Natural killer cell (primary cell): ENCODE measurements at regions not wholly inside any gene's neighbourhood (a gene's known extent, or its start where the extent isn't known, plus 50 kb on each side); places are given as distances from the start of the nearest gene placed in this dataset.

Experiments used
- ATAC-seq, 3 donors: fragments of 150-1000 bp in 2 of 3; fragments of 200-7000 bp in 1 of 3; cut with Tn5 transposase; 1 replicate in 1 of 3; 2 replicates in 2 of 3; pipeline ENCODE4 v1.10.0; 2021; ENCODE audit warnings: mild to moderate bottlenecking in 2 of 3, moderate library complexity in 2 of 3
- DNase-seq, 2 donors: peaks; one replicate each; pipeline versions ENCODE4 v3.0.0 to v3.0.0-alpha.2; 2013 to 2021; ENCODE audit warnings: mixed read lengths in 1 of 2
- H3K27ac ChIP-seq: one replicate; pipeline ENCODE4 v1.5.1; 2013; ENCODE audit warnings: mild to moderate bottlenecking, low read length
- H3K27me3 ChIP-seq: one replicate; pipeline ENCODE4 v1.6.1; 2013; ENCODE audit warnings: low read length; ENCODE audit not compliant: control insufficient read depth, insufficient read depth
- H3K36me3 ChIP-seq: one replicate; pipeline ENCODE4 v1.6.1; 2013; ENCODE audit warnings: low read length; ENCODE audit not compliant: control insufficient read depth, insufficient read depth
- H3K4me1 ChIP-seq: one replicate; pipeline ENCODE4 v1.6.1; 2013; ENCODE audit warnings: low read length; ENCODE audit not compliant: control insufficient read depth, insufficient read depth
- H3K4me3 ChIP-seq: one replicate; pipeline ENCODE4 v1.5.1; 2013; ENCODE audit warnings: low read length
- H3K9me3 ChIP-seq: one replicate; pipeline ENCODE4 v1.6.1; 2013; ENCODE audit warnings: low read length; ENCODE audit not compliant: control insufficient read depth, insufficient read depth
- H3K27ac Mint-ChIP-seq, 2 donors: one replicate each; pipeline ENCODE4 v1.8.0; 2022; ENCODE audit warnings: mild to moderate bottlenecking in 2 of 2, mixed read lengths in 2 of 2, moderate library complexity in 1 of 2
- H3K27me3 Mint-ChIP-seq, 2 donors: one replicate each; pipeline ENCODE4 v1.8.0; 2022; ENCODE audit warnings: low read depth in 2 of 2, mixed read lengths in 2 of 2
- H3K36me3 Mint-ChIP-seq: one replicate; pipeline ENCODE4 v1.8.0; 2022; ENCODE audit warnings: mixed read lengths
- H3K4me1 Mint-ChIP-seq, 2 donors: one replicate each; pipeline ENCODE4 v1.8.0; 2022; ENCODE audit warnings: mixed read lengths in 2 of 2
- H3K4me3 Mint-ChIP-seq: one replicate; pipeline ENCODE4 v1.8.0; 2022; ENCODE audit warnings: mild to moderate bottlenecking, moderate library complexity, mixed read lengths
- H3K9me3 Mint-ChIP-seq, 2 donors: one replicate each; pipeline ENCODE4 v1.8.0; 2022; ENCODE audit warnings: mixed read lengths in 2 of 2
- CTCF ChIP-seq: fragments of 200-600 bp; IDR thresholded peaks from one replicate; pipeline ENCODE4 v1.8.0; 2022; ENCODE audit warnings: antibody characterized with exemption
- WGBS: methylation state at CpG from one replicate; pipeline ENCODE4 v1.1.7; 2013; ENCODE audit warnings: missing lambda C conversion rate; ENCODE audit not compliant: insufficient coverage; 5-methylcytosine and 5-hydroxymethylcytosine counted together
- intact Hi-C: fragments of 100-400 bp; cut with micrococcal nuclease; formaldehyde crosslinking; loops from one replicate; pipeline ENCODE4 v1.14.2; 2022

DNA sequence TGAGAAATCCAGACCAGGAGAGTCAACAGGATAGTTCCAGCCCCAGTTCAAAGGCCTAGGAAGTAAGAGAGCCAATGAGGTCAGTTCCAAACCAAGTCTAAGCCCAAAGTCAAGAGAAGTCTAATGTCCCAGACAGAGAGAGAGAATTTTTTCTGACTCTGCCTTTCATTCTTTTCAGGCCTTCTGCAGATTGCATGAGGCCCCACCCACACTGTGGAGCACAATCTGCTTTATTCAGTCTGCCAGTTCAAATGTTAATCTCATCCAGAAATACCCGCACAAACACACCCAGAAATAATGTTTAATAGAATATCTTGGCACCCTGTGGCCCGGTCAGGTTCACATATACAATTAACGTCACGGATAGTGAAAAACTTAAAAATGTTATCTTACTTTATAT, 962.4 kb upstream of the SOX9 start:
- Mint-ChIP-seq H3K4me1 (no peaks in the 10 kb centered on the region), H3K9me3 (peaks cover 13 to 19% of the 10 kb centered on the region in 2 donors), H3K27ac (no peak overlapping the region), H3K36me3 (no peaks in the 10 kb centered on the region), H3K27me3 (no peaks in the 10 kb centered on the region), H3K4me3 (no peak overlapping the region)
- intact Hi-C loops: no loop called here
- H3K36me3 ChIP-seq: no peaks in the 10 kb centered on the region
- ATAC-seq (no peak), DNase-seq (no peak)
- no peak for TF ChIP-seq CTCF
- no peaks in the 10 kb centered on the region for H3K4me1 ChIP-seq
- H3K9me3 ChIP-seq: no peaks in the 10 kb centered on the region
- no peaks in the 10 kb centered on the region for H3K27me3 ChIP-seq
- no peak overlapping the region for H3K4me3 ChIP-seq
- WGBS: no CpG with 5 or more reads among the region's 4 CpGs
- H3K27ac ChIP-seq: no peak overlapping the region

GRCh38 chr17:71163121-71163812, 957.6 kb upstream of the SOX9 start:
- no peaks in the 10 kb centered on the region for H3K27me3 Mint-ChIP-seq
- Histone ChIP-seq H3K4me1 (no peaks in the 10 kb centered on the region), H3K4me3 (no peak overlapping the region), H3K9me3 (no peaks in the 10 kb centered on the region), H3K36me3 (no peaks in the 10 kb centered on the region), H3K27ac (no peak overlapping the region), H3K27me3 (no peaks in the 10 kb centered on the region)
- TF ChIP-seq CTCF: no peak
- no peak overlapping the region for H3K27ac Mint-ChIP-seq
- H3K4me3 Mint-ChIP-seq: no peak overlapping the region
- intact Hi-C loops: no loop called here
- H3K36me3 Mint-ChIP-seq: no peaks in the 10 kb centered on the region
- 86% methylated on average over 5 of the region's 6 CpGs for WGBS
- DNase-seq: no peak
- no peaks in the 10 kb centered on the region for H3K4me1 Mint-ChIP-seq
- ATAC-seq: no peak
- peaks cover 10 to 13% of the 10 kb centered on the region in 2 donors for H3K9me3 Mint-ChIP-seq

DNA sequence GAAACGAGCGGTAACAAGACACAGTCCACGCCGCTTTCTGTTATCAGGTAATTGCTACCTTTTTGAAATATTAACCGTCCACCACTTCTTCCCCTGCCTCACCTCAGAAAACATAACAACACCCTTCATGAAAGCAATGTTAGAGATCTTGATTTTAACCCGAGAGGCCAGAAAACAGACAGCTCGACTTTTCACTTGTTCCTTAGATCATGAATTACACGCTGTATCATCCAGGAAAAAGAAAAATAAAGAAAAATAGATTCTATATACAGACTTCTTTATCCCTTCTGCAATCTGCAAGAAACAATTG, 957.1 kb upstream of the SOX9 start:
- Histone ChIP-seq H3K4me1 (no peaks in the 10 kb centered on the region), H3K27ac (no peak overlapping the region), H3K9me3 (no peaks in the 10 kb centered on the region), H3K36me3 (no peaks in the 10 kb centered on the region), H3K27me3 (no peaks in the 10 kb centered on the region), H3K4me3 (no peak overlapping the region)
- 92% methylated on average over 6 of the region's 8 CpGs for WGBS
- DNase-seq (no peak), ATAC-seq (no peak)
- H3K4me1 Mint-ChIP-seq: no peaks in the 10 kb centered on the region
- H3K36me3 Mint-ChIP-seq: no peaks in the 10 kb centered on the region
- no peak for TF ChIP-seq CTCF
- peaks cover 10 to 13% of the 10 kb centered on the region in 2 donors for H3K9me3 Mint-ChIP-seq
- H3K27ac Mint-ChIP-seq: no peak overlapping the region
- H3K4me3 Mint-ChIP-seq: no peak overlapping the region
- intact Hi-C loops: no loop called here
- H3K27me3 Mint-ChIP-seq: no peaks in the 10 kb centered on the region

- Histone ChIP-seq H3K4me1 (no peaks in the 10 kb centered on the region), H3K4me3 (no peak overlapping the region), H3K27me3 (no peaks in the 10 kb centered on the region), H3K9me3 (no peaks in the 10 kb centered on the region), H3K27ac (no peak overlapping the region), H3K36me3 (no peaks in the 10 kb centered on the region)
- no peaks in the 10 kb centered on the region for H3K4me1 Mint-ChIP-seq
- H3K9me3 Mint-ChIP-seq: peaks cover 10 to 13% of the 10 kb centered on the region in 2 donors
- H3K27me3 Mint-ChIP-seq: no peaks in the 10 kb centered on the region
- 68% methylated on average over 3 of the region's 3 CpGs for WGBS
- DNase-seq (no peak), ATAC-seq (no peak)
- intact Hi-C loops: no loop called here
- no peaks in the 10 kb centered on the region for H3K36me3 Mint-ChIP-seq
- no peak for TF ChIP-seq CTCF
- no peak overlapping the region for H3K27ac Mint-ChIP-seq
- no peak overlapping the region for H3K4me3 Mint-ChIP-seq
Measured at GRCh38 chr17:71164561-71164960, 956.3 kb upstream of the SOX9 start.
